CD4-positive, alpha-beta T cell treated with Interleukin-12 subunit alpha and Interleukin-12 subunit beta, for 1 hour (primary cell): ENCODE measurements at regions not wholly inside any gene's neighbourhood (a gene's known extent, or its start where the extent isn't known, plus 50 kb on each side); places are given as distances from the start of the nearest gene placed in this dataset.
A peak's percentile ranks its signal among the peaks of the same experiment; 100 is the strongest.

Experiments used
- DNase-seq: peaks from one replicate; pipeline ENCODE4 v3.0.0-alpha.2; 2020

DNA sequence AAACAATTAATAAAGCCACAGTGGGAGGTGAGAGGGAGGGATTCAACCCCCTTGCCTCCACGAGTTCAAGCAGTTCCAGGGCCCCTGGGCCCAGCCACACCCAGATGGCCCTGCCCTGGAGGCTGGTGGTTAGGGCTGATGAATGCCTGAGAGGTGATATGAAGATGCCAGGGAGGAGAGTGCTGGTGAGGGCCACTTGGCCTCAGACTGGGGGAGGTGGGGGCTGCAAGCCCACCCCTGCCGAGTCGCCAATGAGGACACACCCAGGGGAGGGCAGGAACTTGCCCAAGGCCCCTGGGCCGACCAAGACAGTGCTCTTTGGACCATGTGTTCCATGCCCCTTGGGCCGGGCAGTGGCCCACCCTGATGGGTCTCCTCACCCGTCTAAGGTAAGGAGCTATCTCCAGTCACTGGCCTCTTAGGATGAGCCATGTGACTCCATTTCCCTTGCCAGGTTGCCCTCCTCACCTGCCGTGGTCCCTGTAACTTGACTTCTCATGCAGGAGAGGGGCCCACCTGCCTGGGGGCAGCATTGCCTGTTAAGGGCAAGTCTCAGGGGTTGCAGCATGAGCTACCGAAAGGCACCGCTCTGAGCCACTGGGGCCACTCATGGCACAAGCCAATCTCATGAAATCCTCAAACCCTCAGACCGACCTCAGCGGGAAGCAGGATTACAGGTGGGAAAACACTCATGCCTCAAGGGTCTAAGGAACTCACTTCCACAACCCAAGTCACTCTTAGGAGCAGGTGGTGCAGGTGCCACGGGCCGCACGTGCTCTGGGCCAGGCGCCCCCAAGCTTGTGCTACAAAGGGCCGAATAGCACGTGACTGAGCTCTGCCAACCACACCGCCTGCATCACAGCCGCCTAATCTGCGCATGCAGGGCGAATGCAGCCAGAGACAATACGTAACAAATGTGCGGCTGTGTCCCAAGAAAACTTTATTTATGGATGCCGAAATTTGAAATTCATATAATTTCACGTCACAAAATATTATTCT, 147.4 kb upstream of the MLN start:
- DNase-seq = no peak

DNA sequence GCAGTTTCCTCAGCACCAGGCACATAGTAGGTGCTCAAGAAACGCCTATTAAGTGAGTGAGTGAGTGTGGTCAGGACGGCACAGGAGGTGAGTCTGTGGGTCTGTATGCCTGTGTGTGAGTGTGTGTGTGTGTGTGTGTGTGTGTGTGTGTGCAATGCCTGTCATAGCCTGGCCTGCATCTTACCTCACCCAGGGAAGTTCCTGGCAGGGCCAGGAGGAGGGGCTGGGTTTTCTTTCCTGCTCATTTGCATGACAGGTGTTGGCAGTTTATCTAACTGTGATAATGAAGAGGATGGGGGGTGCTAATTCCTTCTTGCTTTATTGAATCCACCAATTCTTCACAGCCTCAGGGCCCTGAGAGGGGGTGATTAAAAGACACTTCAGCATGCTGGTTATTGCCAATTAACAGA, 146.7 kb upstream of the MLN start:
- DNase-seq = no peak

DNA sequence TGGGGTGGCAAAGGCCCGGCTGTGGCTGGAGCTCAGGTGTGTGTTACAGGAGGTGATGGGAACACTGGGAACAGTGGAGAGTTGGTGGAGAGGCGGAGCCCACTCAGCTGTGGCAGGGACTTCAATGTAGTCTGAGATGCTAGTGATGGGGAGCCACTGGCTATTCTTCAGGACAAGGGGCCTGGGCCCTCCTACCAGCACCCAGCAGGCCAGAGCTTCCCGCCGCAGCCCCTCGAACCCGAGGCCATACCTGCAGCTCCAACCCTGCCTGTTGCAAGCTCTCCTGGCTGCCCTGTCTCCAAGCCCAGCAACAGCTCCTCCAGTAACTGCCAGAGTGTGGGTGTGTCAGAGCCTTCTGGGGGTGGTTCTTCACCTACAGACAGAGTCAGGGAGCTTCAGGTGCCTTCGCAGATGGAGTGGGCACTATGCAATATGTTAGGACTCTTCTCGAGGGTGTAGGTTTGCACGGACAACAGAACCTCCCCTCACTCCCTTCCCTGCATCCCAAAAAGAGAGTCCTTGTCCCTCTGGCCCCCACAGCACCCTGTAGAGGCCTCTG, 146.2 kb upstream of the MLN start:
- no peak for DNase-seq

DNA sequence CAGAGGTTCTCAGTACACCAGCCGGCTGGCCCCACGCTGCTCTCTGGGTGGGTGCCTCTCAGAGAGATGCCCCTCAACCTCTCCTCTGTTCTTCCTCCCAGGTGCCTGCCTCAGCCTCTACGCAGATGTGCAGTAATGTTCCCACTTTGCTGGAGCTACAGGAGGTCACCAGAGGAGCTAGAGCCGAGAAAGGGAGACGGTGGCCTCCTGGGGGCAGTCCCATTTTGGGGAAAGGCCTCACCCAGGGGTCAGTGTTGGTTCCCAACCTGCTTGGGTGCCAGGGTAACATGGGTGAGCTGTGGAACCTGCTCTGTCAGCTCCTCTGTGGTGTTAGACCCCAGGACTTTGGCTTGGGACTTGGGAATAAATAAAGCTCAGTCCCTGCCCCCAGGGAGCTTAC, 145.3 kb upstream of the MLN start:
- DNase-seq = no peak

DNA sequence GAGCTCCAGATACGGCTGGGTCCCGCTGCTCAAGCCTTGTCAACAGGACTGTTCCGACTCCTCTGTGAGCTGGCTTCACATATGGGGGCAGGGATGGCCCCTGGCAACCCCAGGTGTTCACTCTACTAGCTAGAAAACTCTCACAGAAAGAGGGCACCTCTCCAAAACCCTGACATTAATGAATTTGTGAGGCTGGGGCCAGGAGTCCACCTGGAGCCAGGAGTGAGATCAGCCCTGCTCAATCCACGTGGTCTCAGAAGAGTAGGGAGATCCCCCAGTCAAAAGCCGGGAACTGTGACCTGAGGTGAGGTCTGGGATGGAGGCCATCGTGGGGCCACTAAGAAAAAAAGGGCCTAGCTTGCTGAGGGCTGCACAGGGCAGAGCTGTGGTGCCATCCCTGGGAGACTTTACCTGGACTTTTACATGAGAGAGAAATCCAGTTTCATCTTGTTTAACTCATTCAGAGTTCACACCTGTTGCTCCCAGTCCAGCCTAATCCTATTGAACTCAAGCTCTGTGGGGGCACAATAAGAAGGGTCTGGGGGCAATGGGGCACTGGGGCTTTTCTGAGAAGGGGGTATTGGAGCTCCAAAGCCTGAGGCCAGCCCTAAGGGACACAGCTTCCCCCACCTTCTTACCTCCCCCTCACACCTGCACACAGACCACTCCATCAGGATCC, 144.3 kb upstream of the MLN start:
- DNase-seq = no peak

DNA sequence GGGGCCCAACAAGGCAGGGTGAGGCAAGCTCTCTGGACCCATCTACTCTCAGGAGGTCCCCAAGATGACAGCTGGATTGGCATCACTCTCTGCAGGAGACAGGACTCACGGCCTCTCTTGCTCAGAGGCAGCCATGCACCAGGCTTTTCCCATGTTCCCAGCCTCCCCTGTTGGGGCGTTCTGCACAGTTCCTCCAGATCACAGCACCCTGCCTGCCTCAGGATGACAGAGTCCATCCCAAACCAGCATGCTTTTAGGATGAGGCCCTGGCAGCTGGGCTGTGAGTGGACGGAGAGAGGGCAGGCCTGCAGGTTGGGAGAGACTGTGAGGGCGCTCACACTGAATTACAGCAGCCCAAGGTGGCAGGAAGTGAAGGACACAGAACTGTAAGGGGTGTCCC, 143.2 kb upstream of the MLN start:
- DNase-seq = no peak

DNA sequence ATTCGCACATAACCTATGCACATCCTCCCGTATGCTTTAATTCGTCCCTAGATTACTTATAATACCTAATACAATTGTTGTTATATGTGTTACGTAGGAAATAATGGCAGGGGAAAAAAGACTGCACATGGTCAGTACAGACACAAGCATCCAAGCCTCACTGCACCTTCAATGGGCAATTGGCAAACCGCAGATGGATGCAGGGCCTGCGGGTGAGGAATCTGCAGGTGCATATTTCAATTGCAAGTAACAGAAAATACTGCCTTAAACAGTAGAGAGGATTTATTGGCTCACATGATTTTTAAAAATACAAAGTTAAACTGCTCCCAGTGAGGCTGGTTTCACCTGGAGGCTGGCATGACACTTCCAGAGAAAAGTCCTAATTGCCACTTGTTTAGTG, 142.1 kb upstream of the MLN start:
- no peak for DNase-seq

DNA sequence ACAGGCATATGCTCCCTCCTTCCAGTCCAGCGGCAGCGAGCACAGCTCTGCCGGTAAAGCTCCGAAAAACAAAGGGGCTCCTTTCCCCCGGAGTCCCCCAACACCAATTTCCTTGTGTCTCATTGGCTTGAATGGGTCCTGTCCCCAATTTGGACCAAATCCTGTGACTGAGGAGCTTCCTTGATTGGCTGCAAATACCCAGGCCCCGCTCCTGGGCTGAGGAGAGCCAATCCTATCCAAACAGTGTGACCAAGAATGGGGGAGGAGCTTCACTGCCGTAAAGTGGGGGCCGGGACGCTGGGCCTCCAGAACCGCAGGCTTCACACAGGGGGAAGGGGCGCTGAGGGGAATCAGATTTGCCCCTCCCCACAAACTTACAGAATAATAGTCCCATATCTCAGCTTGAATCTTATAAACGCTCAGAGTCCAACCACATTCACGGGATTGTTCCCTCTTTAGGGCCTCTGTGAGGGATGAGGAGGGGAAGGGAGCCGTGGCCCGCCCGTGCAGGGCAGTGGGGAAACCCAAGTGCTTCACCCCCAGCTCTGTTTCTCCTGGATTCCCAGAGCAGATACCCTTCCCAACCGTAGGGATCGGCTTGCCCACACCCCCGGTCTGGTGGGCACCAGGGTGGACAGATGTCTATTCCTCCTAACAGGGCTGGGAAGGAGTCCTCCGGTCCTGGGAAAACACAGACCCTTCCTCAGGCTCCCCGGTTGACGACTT, 141.0 kb upstream of the MLN start:
- no peak for DNase-seq

DNA sequence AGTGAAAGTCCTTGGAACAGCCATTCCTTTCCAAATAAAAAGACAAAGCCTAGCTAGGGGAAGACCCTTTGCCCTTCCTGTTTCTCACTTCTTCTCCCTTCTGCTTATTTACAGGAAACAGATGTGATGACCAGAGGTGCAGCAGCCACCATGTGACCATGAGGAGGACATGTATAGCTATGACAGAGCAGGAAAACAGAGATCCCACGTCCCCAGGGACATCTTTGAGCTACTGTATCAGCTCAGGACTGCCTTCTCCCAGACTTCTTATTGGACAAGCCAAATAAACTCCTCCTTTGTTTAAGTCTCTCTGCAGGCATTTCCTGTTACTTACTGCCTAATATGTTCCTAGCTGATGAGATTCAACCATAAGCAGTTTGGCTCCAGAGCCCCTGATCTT, 133.1 kb upstream of the MLN start:
- DNase-seq = no peak

DNA sequence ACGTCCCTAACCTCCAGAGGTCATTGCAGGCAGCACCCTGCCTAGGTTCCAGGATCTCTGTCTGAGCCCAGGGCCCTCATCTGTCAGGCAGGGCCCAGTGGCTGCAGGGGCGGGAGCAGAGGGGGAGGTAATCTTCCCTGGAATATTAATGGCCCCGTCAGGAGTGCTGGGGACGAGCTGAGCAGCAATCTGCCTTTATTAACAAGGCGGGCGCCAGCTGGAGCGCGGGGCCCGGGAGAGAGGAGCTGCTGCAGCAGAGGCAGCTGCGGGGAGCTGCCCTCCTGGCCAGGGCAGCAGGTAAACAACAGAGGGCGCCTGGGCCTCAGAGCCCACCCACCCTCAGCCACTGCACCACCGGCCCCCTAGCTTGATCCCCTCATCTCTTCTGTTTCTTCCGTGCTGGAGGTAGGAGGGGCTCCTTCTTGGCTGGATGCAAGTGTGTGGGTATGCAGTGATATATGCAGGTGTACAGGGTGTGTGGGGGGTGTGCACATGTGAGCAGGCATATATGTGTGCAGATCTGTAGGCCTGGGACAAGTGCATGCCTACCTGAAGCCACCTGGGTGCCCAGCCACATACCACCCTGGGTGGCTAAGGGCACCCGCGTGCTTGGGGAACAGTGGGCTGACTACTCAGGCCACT, 131.8 kb upstream of the MLN start:
- DNase-seq = no peak

DNA sequence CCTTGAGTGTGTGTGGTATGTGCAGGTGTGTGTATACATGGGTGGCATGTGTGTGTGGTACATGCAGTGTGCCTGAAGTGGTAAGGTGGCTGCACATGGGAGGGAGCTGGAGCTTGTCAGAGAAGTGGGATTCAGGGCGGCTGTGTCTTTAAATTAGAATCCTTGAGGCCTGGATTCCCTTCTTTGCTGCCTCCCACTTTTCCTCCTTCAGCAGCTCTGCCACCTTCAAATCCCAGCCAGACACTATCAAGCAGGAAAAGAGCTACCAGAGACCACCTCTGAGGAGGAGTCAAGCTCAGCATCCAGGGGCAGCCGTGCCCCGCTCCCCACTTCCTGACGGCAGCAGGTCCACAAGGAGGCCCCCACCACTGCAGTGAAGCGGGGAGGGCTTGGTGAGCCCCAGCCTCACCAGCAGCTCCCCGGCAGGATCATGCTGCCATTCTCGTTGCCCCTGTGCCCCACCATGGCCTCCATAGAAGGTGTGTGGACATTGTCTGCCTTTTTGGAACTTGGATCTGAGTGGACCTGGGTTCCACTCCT, 131.0 kb upstream of the MLN start:
- no peak for DNase-seq

DNA sequence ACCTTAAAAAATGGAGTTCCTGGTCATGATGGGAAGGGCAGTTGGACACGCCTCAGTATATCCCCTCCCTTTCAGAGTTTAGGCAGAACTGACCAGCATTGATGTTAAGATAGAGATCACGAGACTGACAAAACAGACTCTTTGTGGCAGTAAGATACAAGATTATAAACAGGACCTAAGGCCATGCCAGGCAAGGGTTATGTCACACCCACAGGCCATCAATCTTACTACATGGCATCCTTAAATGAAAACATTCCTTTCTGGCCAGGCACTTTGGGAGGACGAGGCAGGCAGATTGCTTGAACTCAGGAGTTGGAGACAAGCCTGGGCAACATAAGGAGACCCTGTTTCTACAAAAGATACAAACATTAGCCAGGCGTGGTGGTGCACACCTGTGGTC, 129.3 kb upstream of the MLN start:
- DNase-seq = no peak

DNA sequence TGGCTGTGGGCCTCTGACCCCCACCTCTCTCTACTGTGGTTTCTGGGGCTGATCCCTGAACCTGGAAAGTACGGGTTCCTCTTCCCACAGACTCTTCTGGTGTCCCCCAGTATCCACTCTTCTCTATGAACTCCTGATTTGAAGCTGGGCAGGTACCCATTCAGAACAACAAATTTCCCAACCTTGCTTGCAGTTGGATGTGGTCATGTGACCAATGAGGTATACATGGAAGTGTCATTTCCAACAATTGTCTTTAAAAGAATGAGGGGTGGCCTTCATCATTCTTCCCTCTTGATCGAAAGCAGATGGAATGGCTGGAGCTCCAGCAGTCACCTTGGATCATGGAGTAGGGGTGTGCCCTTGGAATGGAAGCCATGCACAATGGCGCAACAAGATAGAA, 128.0 kb upstream of the MLN start:
- no peak for DNase-seq

DNA sequence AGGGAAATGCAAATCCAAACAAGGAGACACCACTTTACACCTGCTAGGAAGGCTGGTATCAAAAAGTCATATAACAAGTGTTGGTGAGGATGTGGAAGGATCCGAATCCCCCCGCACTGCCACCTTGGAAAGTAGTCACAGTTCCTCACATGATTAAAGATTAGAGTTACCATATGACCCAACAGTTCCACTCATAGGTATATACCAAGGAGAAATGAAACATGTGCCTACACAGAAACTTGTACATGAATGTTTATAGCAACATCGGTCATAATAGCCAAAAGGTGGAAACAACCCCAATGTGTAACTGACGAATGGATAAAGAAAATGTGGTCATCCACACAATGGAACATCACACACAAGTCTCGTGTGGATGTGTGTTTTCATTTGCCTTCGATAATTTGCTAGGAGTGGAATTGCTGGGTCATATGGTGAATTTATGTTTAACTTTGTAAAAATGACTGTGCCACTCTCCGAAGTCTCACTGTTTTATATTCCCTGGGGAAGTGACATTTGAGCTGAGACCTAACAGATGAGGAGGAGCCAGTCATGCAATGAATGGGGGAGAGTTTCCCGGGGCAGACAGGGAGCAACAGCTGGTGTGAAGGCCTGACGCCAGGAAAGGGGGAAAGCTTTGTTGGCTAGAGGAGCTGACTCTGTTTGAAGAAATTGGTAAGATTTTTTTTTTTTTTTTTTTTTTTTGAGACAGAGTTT, 125.9 kb upstream of the MLN start:
- DNase-seq = no peak

DNA sequence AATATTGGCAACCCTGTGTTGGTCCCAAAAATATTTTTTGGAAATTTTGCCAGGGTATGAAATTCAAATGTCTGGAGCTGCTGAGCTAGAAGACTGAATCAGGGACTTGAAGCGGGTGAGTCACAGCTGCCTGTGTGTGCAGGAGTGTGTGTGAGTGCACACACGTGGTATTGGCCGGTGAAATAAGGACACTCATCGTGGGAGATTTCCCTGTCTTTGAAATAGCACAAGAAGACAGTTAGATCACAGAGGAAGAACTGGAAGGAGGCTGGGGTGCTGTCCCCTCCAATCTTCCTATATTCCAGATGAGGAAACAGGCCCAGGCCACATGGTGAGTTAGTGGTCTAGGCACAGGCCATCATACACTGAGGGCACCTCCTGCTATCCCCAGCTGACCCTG, 123.8 kb upstream of the MLN start:
- DNase-seq = no peak

DNA sequence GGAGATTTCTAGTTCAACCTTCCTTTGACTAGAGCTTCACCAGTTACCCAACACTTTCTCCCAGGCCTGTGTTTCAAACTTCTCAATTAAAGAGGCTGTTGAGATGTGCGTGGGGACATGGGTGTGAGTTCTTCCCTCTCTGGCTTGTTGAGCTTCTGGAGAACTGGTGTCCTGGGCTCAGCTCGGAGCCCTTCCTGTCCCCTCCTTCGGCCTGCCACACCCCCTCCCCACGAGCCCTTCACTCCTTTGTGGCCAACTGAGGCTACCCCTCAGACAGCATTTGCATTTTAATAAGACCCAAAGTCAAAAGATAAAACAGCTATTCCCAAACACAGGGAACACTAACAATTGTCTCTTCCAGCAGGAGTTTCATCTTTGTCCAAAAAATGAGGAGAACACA, 123.3 kb upstream of the MLN start:
- no peak for DNase-seq

DNA sequence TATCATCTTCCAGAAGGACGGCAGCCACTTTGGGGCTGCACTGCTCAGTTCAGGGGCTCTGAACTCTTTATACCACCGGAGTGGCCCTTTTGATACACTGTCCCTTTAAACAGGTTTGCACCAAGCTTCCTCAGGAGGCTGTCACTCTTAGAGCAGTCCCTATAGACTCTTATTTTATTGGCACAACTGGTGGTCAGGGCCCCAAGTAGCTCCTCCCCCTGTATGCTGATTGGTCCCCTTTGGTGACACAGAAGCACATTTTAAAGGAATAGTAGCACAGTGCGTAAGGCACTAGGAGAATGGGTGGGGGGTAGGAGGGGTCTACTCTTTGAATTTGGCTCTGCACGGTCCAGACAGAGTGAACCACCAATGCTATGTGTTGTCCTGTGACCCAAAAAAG, 122.6 kb upstream of the MLN start:
- no peak for DNase-seq

DNA sequence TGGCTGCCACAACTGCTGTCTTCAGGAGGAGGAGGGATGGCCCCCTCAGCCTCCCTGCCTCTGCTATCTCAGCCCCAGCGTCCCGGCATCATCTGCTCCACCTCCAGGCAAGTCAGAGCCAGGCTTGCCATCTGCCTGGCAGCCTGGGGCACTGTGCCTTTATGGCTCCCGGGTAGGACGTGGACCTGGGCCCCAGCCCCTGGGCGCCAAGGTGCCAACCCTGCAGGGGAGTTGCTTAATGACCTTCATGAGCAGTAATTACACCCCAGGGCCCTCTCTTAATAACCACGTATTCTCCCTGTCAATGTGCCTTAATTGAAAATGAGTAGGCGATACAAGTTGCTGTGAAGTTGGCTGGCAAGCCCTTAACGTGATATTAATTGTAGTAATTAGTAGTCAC, 122.1 kb upstream of the MLN start:
- no peak for DNase-seq

DNA sequence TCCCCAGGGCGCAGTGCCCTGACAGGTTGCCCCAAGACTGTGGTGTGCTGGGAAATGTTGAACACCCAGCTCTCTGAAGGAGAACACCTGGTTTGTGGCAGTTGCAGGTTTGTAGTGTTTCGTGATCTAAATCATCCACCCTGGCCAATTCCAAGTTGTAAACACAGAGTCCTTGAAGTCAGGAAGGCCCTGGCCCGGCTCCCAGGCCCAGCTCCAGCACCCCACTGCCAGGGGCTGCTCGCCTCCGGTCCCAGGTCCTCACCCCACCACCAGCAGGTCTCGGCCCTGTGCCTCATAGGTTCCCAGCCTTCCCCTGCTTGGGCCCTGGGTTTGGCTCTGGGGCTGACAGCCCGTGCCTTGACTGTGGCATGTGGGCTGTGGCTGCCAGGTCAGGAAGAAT, 121.4 kb upstream of the MLN start:
- no peak for DNase-seq

DNA sequence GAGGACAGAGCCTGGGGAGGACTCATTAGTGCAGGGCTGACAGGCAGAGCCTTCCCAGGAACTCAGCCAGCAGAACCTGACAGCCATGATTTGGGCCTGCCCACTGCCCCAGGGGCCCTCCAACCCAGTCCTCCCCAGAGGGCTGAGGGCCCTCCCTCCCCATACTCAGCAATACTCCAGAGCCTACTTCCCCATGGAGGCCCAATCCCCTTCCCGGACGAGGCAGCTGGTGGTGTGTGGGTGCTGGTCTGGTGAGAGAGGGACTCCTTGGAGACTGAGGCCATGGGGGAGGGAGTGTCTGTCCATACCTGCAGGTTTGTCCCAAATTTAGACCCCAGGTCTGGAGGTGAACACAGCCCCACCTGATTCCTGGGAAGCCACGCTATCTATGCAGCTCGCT, 120.9 kb upstream of the MLN start:
- DNase-seq = no peak

DNA sequence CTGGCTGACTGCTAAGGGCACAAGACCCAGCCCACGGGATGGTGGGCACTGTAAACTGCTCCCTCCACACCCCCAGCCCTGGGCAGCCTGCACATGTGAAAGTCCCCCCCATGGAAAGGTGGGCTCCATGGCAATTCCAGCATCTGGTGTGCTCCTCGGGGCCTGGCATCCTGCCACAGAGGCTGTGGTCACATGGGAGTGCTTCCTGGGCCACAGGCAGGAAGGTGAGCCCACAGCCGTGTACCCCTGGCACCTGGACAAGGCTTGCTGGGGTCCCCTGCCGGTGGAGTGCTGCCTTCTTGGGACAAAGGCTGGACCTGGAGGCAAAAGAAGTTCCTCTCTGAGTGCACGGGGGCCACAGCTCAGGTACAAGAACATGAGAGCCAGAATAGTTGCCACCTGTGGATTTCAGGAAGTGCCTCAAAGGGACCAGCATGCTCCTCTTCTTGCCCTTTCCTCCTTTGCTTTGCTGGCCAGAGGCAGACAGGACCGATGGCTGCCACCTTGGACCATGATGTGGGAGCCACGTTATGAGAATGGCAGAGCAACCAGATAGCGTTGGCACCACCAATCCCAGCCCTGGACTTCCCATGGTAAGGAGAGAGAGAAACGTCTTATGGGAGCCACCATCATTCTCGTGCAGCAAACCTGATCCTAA, 120.2 kb upstream of the MLN start:
- DNase-seq = peak; percentile 20
